Activated T-cell treated with anti-CD3 and anti-CD28 coated beads for 4 hours (primary cell): ENCODE measurements at regions not wholly inside any gene's neighbourhood (a gene's known extent, or its start where the extent isn't known, plus 50 kb on each side); places are given as distances from the start of the nearest gene placed in this dataset.
"Not testable (repeated sequence)": the region's sequence is repeated elsewhere in the genome, so short reads cannot be mapped to it uniquely, and the experiment has no call there.

Source experiments
- DNase-seq: peaks from one replicate; pipeline ENCODE4 v3.0.0-alpha.2; 2020

DNA sequence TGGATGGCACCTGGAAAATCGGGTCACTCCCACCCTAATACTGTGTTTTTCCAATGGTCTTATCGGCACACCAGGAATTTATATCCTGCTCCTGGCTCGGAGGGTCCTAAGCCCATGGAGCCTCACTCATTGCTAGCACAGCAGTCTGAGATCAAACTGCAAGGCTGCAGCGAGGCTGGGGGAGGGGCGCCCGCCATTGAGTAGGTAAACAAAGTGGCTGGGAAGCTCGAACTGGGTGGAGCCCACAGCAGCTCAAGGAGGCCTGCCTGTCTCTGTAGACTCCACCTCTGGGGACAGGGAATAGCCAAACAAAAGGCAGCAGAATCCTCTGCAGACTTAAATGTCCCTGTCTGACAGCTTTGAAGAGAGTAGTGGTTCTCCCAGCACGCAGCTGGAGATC, 607.0 kb downstream of the LMO7 start:
- not testable (repeated sequence) for DNase-seq

DNA sequence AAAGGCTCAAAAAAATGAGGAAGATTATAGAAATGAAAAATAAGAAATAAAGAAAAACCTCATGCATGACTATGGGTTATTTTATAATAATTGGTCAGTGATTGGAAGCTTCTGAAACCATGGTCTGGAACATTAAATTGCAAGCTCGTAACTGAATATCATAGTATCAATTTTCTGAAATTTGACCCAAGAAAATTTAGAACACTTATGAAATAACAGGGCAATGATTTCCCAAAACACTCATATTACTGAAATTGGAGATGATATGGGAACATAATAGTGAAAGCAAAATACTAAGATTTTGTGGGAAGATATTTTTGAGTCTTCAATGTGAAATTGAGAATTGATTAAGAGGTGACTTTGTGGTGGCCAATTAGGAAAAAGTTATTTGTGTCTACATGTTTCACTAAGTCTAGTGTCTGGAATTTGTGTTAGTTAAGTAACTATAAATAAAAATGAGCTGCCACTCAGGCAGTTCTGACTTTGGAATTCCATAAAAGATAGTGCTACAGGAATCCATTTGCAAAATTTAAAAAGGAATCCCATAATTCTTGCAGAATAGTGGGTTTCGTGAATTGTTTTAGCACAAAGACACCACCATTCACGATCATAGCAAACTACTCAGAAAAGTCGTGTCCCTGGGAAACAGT, 603.0 kb downstream of the LMO7 start:
- no peak for DNase-seq

DNA sequence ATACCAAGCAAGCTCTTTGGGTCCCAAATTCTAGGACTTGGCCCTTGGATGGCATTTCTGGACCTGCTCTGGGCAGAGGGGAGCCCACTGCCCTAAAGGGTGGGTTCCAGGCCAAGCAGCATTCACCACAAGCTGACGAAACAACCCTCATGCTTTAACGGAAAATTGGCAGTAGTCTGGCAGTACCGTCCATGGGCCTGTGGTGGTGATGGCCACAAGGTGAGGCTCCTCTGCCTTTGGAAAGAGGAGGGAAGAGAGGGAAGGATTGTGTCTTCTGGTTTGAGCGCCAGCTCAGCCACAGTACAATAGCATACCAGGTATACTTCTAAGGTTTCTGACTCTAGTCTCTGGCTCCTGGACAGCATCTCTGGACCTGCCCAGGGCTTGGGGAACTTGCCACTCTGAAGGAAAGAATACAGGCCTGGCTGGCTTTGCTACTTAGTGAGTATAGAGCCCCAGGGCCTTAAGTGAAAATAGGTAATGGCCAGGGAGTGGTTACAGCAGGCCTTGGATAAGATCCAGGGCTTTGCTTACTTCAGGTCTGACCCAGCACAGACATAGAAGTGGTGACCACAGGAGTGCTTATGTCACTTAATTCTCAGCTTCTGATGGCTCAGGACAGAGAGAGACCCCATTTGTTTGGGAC, 595.5 kb downstream of the LMO7 start:
- DNase-seq: no peak

DNA sequence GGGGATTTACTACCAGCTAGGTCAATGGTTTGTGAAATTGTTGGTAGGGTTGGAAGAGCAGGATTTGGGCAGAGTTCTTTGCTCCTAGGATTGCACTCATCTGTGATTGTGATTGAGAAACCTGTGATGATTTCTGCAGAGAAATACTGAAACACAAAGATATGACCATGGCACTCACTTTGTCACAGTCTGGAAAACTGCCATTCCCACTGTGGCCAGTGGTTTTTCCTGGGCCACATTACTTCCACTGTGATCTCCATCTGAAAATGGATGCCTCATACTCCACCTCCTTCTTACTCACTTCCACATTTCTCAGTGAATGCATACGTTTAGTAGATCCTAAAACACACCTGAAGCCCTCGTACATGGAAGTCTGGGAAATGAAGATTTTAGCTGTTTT, 593.2 kb downstream of the LMO7 start:
- no peak for DNase-seq

DNA sequence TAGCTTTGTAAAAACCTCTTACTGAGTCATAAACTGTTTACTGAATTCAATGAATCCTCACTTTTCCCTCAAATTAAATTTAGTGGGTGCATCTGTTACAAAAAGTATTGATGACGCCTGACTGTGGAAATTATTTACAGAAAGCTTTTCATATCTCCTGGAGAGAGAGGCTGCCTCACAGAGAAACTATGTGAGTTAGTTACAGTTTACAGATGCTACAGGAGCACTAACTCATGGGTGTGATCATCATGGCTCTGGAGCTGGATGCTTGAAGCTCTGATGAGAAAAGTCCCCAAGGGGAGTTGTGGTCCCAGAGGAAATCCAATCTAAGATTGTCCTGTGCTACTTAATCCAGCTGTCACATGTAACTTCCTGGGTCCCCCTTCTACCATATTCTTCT, 590.8 kb downstream of the LMO7 start:
- no peak for DNase-seq

DNA sequence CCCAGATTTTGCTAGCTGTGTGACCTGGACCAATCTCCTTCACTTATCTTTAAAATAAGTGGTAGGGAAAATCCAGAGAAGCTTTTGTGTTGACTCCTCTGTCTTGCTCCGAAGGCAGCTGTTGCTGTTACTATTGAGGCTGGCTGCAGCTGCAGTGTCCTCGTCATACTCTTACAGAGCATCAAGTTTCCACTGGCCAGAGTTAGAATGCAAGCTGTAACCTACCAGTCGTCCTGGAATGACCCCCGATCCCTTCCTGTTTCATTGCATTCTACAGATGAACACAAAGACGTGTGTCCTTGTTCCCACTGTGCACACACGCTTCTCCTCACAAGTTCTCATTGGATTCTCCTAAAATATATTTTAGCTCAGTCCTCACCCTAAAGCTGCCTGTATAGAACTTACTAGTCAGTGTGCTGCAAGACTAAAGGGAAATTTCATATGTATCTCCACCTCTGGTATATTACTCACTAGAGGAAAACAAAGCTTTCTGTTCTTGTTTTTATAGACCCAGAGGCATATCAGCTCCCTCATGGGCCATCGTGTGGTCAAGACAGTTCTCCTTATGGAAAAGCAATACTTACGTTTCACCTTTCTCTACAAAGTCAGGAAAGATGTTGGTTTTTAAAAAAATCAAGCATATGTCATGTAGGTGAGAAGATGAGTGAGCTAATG, 589.8 kb downstream of the LMO7 start:
- DNase-seq: no peak

DNA sequence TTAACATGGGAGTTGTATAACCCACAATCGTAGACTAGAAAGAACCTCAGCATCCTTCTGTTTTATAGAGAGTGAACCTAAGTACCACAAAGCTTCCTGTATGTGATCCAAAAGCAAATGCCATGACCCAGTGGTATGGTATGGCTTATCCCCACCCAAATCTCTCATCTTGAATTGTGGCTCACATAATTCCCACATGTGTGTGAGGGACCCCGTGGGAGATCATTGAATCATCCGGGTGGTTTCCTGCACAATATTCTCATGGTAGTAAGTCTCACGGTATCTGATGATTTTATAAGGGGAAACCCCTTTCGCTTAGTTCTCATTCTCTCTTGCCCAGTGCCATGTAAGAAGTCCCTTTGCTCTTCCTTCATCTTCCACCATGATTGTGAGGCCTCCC, 587.9 kb downstream of the LMO7 start:
- DNase-seq: no peak

DNA sequence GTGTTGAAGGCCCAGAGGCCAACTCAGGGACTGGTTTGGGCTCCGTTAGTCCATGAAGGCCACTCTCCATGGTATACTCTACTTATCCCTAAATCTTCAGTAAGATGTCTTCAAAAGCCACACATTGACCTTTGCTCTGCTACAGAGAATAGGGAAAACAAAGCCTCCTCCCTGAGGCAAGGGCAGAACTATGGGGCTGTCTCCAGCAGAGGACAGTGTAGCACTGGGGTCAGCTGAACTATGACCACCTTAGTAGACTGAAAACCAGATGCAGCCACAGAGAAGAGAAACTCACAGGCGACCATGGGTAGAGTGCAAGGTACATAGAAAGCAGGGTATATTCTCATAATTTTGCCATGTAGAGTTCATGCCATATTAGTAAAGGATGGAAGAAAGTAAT, 587.4 kb downstream of the LMO7 start:
- DNase-seq: no peak

DNA sequence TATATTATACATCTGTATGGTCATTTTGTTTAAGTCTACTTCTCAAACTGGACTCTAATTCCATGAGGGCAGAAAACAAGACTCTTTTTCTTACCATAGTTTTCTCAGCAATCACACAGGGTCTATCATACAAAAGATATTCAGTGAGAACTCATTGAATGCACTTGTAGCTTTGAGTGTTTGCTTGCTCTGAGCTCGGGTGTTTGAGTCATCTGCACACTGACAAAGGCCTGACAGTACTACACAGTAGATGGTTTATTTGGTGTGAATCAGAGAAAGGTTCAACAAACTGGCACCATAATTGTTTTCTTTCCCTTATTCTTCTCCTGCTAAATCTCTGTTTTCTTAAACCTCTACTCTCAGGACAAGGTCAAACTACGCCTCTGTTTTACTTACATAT, 586.4 kb downstream of the LMO7 start:
- DNase-seq: no peak

DNA sequence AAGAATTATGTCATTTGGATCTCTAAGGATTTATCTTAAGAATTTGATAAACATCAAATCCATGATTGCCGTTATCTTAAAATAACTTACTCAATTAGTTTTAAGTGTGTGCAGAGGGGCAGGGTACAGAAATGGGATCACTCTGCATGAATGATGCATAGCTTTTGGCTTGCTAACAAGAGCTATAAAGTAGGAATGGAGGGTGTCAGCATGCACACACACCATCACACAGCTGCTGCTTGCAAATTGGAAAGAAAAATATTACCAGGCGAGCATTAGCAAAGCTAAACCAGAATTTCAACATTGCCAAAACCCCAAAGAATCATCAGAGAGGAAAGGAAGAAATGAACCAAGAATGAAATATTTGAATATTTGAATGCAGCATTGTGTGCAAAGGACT, 580.6 kb downstream of the LMO7 start:
- no peak for DNase-seq

DNA sequence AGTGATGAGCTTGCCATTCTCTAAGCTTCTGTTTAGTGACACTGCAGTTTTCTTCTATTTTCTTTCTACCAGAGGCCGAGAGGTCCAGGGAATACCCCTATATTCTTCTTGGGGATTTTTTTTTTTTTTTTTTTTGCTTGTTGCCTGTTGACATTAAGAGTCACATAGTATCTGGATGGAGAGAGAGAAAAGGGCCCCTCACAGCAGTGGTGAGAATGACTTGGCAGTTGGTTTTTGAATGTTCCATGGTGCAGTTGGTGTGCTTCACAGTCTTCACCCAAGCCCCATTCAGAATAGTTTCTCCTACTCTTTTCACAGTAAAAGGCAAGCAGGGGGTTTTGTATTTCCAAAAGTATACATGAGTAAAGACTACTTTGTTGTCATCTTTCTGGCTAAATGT, 577.9 kb downstream of the LMO7 start:
- DNase-seq: no peak

DNA sequence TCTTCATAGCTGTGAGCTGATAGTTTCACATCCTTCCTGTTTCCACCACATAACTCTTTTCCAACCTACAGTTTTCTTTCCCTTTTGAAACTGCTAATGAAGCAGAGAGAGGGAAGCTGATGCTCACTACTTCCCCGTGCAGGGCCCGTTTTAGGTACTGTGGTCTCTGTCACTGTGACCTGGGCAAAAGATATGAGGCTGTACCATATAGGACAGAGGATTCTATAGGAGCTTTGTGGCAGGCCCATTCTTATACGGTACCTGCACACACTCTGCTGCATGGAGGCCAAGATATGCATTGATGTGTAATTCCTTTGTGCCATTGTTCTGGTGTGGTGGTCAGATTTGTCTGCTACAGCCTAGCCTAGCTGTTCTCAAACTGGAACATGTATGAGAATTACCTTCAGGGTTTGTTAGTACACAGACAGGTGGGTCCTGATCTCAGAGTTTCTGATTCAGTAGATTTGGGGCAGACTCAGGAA, 577.3 kb downstream of the LMO7 start:
- DNase-seq: no peak

DNA sequence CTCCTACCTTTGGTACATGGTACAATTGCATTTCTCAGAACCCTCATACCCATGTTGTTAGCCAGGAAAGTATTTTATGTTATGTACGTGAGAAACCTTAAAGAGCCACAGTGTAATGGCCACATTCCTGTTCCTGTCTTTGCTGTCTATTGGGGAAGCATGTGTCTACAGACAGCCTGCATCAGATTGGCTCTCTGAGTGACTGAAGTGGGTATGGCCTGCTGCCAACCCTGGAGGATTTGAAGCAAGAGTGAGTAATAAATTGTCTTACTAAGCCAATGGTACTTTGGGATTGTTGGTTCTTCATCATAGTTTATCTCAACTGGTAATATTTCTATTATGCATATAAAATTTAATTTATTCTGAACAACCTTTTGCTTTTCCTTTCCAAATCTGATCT, 574.1 kb downstream of the LMO7 start:
- DNase-seq: no peak

DNA sequence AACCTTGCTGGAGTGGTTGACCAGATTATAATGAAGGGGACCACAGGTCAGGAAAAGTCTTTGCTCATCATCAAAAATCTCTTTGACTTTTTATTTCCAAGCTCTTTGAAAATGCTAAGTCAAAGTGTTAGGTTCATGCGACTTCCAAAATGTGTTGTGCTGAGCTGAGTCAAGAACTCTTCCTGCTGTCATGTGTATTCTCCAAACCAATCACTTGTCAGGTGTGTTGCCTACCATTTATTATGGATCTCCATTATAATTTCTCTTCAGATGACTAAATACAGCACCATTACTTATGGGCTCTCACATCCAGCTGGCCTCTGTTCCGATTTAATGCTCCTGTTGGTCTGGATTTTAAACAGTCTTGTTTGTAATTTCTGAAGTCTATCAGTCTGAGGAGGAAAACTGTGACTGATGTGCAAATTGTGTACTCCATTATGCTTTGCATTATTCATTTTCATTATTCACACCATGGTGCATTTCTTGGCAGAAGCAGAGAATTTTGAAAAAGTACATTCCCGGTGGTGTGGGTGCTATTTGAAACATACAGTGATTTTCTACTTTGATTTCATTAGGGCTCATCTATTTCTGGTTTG, 562.5 kb downstream of the LMO7 start:
- no peak for DNase-seq

DNA sequence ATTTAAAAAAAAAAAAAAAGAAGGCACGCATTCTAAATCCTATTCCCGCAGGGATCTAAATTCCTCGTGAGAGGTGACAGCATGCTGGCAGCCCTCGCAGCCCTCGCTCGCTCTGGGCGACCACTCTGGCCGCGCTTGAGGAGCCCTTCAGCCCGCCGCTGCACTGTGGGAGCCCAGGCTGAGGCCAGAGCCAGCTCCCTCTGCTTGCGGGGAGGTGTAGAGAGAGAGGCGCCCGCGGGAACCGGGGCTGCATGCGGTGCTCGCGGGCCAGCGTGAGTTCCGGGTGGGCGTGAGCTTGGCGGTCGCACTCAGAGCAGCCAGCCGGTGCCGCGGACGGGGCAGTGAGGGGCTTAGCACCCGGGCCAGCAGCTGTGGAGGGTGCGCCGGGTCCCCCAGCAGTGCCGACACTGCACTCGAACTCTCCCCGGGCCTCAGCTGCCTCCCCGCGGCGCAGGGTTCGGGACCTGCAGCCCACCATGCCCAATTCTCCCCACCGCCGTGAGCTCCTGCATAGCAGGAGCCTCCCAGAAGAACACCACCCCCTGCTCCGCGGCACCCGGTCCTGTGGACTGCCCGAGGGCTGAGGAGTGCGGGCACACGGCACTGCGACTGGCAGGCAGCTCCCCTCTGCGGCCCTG, 553.9 kb downstream of the LMO7 start:
- no peak for DNase-seq

DNA sequence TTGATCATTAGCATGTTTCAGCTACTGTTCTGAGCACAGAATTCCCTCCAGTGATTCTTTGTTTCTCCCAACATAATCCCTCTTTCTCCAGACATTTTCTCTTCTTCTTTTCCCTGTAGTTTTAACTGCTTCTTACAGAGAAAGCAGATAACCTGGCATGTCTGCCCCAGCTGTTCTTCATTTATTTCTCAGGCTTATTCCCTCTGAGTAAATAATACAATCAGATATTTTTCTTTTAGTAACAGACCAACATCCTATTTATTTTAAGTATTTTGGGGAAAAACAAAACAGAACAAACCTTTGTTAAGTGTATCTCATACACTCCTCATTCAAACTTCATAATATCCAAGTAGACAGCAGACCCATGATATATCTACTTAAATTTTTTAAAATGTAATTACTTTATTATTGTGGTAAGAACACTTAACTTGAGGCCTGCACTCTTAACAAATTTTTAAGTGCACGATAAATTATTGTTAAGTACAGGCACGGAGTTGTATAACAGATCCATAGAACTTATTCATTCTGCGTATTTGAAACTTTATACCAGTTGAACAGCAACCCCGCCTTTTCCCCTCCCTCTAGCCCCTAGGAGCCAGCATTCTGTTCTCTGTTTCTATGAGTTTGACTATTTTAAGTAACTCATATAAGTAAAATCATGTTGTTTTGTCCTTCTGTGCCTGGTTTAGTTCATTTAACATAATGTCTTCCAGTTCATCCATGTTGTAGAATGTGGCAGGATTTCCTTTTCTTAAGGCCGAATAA, 540.0 kb downstream of the LMO7 start:
- no peak for DNase-seq

DNA sequence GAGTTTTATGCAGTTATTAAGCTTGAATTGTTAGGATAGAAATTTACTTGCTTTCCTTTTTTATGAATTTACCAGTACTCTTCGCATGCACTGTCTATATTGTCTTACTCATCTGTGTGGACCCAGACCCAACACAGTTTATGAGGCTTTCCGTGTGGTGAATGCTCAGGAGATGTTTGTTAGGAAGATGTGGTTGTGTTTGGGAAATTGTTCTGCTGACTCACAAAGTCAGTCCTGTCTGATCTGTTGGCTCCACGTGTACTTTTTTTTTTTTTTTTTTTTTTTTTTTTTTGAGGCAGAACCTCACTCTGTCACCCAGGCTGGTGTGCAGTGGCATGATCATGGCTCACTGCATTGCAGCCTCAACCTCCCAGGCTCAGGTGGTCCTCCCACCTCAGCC, 532.5 kb downstream of the LMO7 start:
- no peak for DNase-seq

DNA sequence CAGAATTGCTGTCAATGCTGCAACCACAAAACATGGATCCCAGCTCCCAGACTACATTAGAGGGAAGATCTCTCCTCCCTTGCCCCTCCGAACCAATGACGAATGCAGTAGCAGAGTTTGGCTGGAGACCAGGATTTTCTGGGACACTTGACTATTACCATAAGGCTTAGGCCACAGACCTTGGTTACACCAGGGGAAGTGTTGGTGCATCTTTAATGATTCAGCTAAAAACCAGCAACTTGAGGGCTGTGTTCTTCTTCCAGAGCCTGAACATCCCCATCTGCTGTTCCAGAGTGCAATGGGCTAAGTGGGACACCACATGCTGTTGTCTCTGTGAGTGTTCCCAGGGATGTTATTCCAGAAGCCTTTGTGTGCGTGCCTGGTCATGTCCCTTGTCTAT, 528.2 kb downstream of the LMO7 start:
- no peak for DNase-seq

DNA sequence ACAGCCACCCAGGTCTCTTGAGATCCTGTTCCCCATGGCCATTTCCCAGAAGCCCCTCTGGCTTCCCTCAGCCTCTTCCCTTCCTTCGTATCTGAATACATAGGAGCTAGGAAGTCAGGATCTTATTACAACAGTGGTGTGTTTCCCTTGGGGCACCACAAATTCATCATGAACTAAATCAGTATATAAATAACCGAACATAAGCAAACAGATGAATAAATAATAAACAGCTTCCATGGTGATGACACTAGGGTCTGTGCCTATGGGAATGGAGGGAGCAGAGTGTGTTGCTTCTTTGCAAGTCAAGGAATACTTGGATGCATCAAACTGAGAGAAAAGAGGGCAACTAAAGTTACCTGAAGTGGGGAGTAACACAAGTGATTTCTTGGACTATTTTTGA, 527.6 kb downstream of the LMO7 start:
- no peak for DNase-seq

DNA sequence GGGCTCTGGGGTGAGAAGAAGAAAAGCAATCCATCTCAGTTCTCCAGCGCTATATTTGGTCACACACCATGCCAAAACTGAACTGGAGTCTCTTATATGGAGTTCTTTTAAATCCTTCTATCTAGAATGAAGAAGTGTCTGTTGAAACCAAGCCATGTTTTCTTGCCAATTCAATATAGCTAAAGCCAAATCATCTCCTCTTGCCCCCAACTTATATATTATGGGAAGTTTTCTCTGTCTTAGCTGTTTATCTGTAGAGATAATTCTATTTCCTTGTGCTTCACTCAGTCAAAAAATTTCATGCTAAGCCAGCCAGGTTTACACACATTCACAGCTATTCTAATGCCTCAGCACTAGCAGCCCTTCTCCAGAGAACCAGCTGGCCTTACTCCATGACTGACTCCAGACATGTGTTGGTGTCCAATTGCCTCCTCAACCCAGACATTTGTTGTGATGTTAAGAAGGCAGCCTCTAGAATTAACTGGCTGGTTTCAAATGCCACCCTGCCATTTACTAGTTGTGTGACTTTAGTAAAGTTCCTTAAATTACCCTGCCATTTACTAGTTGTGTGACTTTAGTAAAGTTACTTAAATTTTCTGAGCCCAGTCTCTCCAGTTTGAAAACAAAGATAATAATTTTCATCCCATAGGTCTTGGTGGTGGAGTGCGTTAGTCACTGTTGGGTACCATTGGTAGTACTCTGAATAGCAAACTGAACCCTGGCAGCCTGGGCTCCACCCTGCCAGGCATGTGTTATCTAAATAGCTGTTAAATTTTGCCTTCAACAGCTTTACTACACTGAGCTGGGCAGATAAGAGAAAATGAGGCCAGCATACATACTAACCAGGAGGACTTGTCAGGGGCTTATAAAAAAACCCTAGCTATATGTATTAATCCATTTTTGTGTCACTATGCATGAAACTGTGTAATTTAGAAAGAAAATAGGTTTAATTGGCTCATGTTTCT, 525.1 kb downstream of the LMO7 start:
- DNase-seq: no peak

DNA sequence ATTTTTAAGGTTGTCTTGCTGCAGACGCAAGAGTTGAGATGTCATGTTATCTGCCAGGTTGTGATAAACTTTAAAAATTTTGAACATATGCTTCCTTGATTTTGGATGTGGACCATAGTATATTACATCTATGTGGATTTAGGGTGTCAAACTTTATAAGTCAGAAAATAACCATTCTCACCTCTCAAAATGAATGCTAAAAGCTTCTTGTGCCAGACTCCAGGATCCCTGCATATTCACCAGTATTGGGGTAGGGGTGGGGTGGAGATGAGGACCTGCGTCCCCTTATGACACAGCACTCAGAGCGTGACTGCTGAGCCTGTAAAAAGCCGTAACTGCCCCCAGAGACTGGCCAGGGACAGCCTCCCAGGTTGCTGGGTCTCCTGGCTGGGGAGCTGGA, 524.4 kb downstream of the LMO7 start:
- DNase-seq: no peak

DNA sequence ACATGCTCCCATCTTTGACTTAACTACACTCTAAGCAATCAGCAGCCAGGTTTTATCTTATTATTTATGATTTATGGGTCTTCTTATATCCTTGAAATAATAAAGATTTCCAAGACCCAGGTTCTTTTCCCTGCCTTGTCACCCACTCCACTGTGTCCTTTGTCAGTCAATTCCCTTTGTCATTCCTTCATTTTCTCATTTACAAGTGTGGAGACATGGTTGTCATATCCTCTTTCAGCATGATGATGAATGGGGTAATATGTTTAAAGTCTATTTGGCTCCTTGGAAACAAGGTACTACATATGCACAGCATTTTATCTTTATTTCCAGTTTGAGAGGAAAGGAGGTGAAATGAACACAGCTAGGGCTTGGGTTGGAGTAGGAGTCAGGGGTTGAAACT, 521.8 kb downstream of the LMO7 start:
- no peak for DNase-seq
